G401.6 (cell line): ENCODE measurements at regions not wholly inside any gene's neighbourhood (a gene's known extent, or its start where the extent isn't known, plus 50 kb on each side); places are given as distances from the start of the nearest gene placed in this dataset.

ENCODE experiments used
- FAIRE-seq: peaks from 2 replicates; lab custom pipeline; 2012; peaks lifted over from hg19 to GRCh38; lab: Jason Lieb, UNC

GRCh38 chr2:136572335-136572734 lies 193.0 kb upstream of the THSD7B start:
- FAIRE-seq: no peak

DNA sequence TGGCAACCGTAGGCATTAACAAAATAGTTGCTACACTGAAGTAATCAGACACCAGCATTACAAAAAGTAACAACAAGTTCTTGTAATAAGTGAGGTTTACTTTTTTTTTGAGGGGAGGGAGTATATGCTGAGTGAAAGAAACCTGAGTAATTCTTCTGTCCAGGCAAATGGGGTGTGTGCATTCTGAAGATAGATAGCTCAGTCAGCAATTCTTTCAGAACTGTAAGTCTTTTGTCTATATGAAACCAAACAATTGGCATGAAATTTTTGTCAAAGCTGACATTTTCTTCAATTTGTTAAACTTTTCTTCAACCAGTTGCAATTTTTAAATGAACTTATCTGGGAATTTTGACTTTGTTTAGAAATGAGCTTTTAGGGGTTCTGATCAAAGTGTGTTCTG lies 208.1 kb upstream of the THSD7B start:
- no peak for FAIRE-seq

DNA sequence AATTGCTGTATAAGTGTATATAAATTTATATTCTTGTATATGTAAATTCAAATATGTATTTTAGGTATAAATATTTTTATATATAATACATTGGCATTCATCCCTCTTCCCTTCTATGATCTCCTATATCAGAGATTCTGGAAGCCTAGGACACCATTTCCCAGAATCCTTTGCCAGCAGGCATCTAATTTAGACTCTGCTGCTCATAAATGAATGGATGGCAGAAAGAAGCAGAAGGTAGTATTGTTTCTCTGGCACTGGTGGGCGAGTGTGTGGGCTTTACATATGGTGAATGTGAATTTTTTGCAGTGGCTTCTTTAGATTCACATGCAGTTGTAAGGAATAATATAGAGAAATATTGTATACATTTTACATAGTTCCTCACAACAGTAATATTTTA lies 215.2 kb upstream of the THSD7B start:
- no peak for FAIRE-seq

- no peak for FAIRE-seq
Observed at GRCh38 chr2:136539355-136539754, 226.0 kb upstream of the THSD7B start.

- no peak for FAIRE-seq
Observed at GRCh38 chr2:136538489-136538888, 226.9 kb upstream of the THSD7B start.

- FAIRE-seq: no peak
Observed at GRCh38 chr2:136534811-136535210, 230.5 kb upstream of the THSD7B start.

- FAIRE-seq: no peak
Observed at GRCh38 chr2:136532171-136532570, 233.2 kb upstream of the THSD7B start.

DNA sequence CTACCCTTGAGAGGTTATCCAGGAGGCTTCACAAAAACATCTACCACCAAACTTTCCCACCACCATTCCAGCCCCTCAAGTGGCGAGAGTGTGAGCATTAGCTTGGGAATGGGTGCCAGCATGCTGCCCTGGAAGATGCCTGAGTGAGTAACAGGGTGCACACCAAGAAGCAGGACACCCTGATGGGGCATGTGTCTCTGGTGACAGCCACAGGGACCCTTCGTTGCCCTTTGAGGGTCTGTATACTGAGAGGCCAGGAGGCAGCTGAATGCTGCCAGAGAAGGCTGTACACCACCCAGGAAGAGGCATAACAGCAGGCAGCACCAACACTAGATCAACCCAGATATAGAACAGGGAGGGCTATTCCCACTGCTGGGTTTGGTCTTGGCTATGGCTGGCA lies 233.6 kb upstream of the THSD7B start:
- FAIRE-seq: no peak

GRCh38 chr2:136530146-136530545 lies 235.2 kb upstream of the THSD7B start:
- no peak for FAIRE-seq

DNA sequence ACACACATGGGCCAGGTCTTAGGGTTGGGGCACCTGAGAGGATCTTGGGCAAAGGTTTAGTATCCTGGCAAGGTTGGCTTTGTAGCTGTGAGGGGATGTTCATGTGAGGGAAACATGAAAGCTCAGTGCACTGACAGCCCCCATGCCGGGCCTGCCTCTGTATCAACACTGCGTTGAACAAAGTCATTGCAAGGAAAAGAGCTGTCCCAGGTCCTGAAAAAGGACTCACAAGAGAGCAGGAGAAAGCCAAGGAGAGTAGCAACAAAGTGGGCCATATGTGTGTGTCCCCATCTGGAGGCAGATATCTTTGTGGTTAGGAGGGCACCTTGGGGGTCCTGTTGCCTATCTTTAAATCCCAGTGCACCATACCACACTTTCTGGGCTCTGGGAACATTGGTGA lies 237.8 kb upstream of the THSD7B start:
- FAIRE-seq: no peak

- no peak for FAIRE-seq
Observed at GRCh38 chr2:136522724-136523123, 242.6 kb upstream of the THSD7B start.

- FAIRE-seq: no peak
Observed at GRCh38 chr2:136517716-136518115, 247.6 kb upstream of the THSD7B start.

- FAIRE-seq: no peak
Observed at GRCh38 chr2:136510244-136510643, 255.1 kb upstream of the THSD7B start.

GRCh38 chr2:136505462-136505861 lies 259.9 kb upstream of the THSD7B start:
- no peak for FAIRE-seq

DNA sequence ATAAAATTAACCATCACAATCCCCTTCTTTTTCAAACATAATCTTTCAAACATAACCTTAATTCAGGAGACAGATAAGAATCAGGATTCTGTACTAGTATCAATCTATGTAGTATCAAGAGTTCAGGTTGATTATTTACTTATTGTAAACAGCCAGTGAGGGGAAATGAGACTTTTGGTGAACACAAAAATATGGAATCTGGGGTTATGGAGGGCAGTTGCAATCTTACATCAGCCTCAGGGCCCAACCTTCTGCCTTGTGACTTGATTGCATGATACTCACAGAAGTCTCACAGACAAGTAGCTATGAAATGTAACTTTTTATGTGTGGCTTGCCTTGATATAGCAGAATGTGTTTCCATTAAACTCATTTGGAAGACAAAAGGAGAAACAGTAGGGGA lies 262.7 kb upstream of the THSD7B start:
- FAIRE-seq: no peak

GRCh38 chr2:136497709-136498108 lies 267.6 kb upstream of the THSD7B start:
- FAIRE-seq: no peak

DNA sequence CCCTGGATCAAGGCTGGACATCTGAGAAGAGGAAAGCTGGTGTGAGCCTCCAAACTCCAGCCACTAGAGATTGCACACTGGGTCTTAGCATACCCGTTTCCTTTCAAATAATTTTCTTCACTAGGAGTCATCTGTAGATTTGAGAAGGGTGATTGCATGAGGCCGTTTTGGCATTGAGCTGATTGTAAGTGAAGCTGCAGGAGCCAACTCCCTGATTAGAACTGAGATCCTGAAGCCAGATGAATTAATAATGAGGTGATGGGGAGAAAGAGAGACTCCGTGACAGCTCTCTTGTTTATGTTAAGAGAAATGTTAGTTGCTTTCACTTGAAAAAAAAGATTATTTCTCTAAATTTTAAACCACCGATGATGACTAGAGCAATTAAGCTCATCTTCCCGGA lies 268.4 kb upstream of the THSD7B start:
- FAIRE-seq: no peak

- FAIRE-seq: no peak
Observed at GRCh38 chr2:136495636-136496035, 269.7 kb upstream of the THSD7B start.

GRCh38 chr2:136492901-136493300 lies 272.4 kb upstream of the THSD7B start:
- FAIRE-seq: no peak

DNA sequence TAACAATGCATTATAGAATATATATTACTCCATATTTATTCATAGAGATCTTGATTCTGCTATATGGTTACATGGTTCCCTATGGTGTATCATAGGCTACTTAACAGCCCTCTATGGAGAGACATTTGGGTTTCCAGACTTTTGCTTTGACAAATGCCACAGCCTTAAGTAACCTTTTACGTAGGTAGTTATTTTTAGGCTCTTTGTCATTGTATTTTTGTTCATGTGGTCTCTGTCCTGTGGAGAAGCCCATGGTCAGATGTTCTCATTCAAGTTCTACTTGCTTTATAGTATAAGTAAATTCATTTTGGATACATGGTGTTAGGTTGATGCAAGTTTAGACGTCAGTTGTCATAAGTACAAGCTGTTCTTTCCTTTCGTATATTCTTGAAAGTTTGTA lies 275.2 kb upstream of the THSD7B start:
- FAIRE-seq: no peak

- FAIRE-seq: no peak
Observed at GRCh38 chr2:136487421-136487820, 277.9 kb upstream of the THSD7B start.

DNA sequence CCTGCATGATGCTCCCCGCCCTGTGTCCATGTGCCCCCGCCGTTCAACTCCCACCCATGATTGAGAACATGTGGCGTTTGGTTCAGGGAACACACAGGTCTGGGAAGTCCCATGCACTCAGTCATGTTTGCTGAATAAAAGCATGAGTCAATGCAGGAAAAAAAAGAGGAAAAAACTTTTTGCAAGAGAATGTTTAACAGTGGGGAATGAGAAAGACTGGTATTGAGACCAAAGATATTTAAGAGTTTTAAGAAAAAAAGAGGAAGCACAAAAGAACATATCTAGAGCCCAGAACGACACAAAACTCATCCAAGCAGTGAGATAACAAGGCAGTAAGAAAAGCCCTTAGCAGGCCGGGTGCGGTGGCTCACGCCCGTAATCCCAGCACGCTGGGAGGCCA lies 279.2 kb upstream of the THSD7B start:
- FAIRE-seq: no peak

- no peak for FAIRE-seq
Observed at GRCh38 chr2:136482966-136483365, 282.4 kb upstream of the THSD7B start.

DNA sequence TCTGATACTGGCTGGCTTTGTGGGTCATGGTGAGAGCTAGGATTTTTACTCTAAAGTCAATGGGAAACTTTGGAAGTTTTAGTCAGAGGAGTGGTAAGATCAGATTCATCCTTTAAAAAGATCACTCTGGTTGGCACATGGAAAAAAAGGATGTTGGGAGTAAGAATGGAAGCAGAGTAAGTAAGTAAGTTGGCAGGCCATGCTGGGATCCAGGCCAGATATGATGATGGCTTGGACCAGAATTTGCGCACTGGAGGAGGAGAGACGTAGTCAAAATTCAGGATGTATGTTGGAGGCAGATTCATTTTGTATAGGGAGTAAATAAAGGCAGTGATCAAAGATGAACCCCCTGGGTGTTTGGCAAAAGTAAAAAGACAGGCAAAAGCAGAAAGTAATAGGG lies 283.3 kb upstream of the THSD7B start:
- FAIRE-seq: no peak

DNA sequence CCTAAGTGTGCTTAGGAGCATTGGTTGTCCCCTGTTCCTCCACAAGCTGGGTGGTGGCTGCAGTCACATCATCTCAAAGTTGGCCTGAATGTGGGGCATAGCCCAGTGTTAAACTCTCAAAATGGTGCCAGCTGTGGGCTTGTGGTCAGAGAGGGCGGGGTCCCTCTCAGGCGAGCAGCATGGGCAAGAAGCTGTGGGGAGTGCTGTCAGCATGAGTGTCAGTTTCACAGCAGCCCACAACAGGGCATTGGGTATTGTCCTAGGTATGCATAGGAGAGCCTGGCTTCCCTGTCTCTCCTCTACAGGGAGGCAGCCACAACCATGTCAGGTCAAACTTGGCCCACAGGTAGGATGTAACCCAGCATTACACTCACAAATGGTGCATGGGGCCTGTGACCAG lies 285.6 kb upstream of the THSD7B start:
- FAIRE-seq: no peak
